B cell (primary cell): ENCODE measurements at regions not wholly inside any gene's neighbourhood (a gene's known extent, or its start where the extent isn't known, plus 50 kb on each side); places are given as distances from the start of the nearest gene placed in this dataset.

Experiments used
- ATAC-seq: fragments of 200-7000 bp; cut with Tn5 transposase; one replicate; pipeline ENCODE4 v1.10.0; 2021; ENCODE audit warnings: low read depth, mild to moderate bottlenecking, moderate number of reproducible peaks, moderate library complexity
- CTCF ChIA-PET: fragments of 350-600 bp; sonication (Branson Sonifier 250); formaldehyde crosslinking; loops from one replicate; lab custom pipeline; 2021; ENCODE audit warnings: antibody characterized with exemption, inconsistent platforms; lab: Charles Lee
- POLR2A ChIA-PET: fragments of 350-600 bp; sonication (Branson Sonifier 250); formaldehyde crosslinking; loops from one replicate; lab custom pipeline; 2021; ENCODE audit warnings: antibody characterized with exemption; lab: Charles Lee
- DNase-seq: peaks from one replicate; pipeline ENCODE4 v3.0.0; 2013
- H2AFZ ChIP-seq: 2 replicates; pipeline ENCODE4 v1.6.1; 2012; ENCODE audit warnings: mild to moderate bottlenecking, low read depth, low read length; ENCODE audit not compliant: insufficient read depth, poor library complexity, severe bottlenecking
- H3K27ac ChIP-seq, 2 donors: 1 replicate in 1 of 2; 2 replicates in 1 of 2; pipeline ENCODE4 v1.5.1; 2012 to 2013; ENCODE audit warnings: low read length in 2 of 2, mild to moderate bottlenecking in 2 of 2, moderate library complexity in 1 of 2
- H3K27me3 ChIP-seq, 4 experiments: fragments of 200-600 bp in 1 of 4; sonication (generic) in 1 of 4; replicated peaks in 1 of 4; 1 replicate in 2 of 4; 2 replicates in 2 of 4; pipeline versions ENCODE4 v1.6.1 to v1.7.0; 2013 to 2016; ENCODE audit warnings: low read length in 3 of 4, mild to moderate bottlenecking in 2 of 4, mixed read lengths in 1 of 4, moderate library complexity in 1 of 4; ENCODE audit not compliant: insufficient read depth in 4 of 4, control insufficient read depth in 3 of 4; ENCODE audit errors: control extremely low read depth in 1 of 4
- H3K36me3 ChIP-seq, 2 experiments: replicated peaks in 1 of 2; 1 replicate in 1 of 2; 2 replicates in 1 of 2; pipeline versions ENCODE4 v1.6.1 to v1.7.1; 2013; ENCODE audit warnings: low read length in 1 of 2; ENCODE audit not compliant: insufficient read depth in 2 of 2, control insufficient read depth in 1 of 2; ENCODE audit errors: control extremely low read depth in 1 of 2, extremely low read depth in 1 of 2
- H3K4me1 ChIP-seq, 2 donors: fragments of 200-600 bp in 1 of 2; sonication (generic) in 1 of 2; 1 replicate in 1 of 2; 2 replicates in 1 of 2; pipeline versions ENCODE4 v1.5.1 to v1.6.1; 2013 to 2017; ENCODE audit warnings: low read length in 2 of 2; ENCODE audit not compliant: control insufficient read depth in 2 of 2, insufficient read depth in 2 of 2
- H3K4me2 ChIP-seq: replicated peaks from 2 replicates; pipeline ENCODE3; 2012; ENCODE audit warnings: mild to moderate bottlenecking, low read depth, low read length; ENCODE audit not compliant: poor library complexity, severe bottlenecking
- H3K4me3 ChIP-seq, 5 experiments: fragments of 200-600 bp in 1 of 5; sonication (generic) in 1 of 5; 1 replicate in 3 of 5; 2 replicates in 2 of 5; pipeline versions ENCODE4 v1.5.1 to v1.7.0; 2011 to 2016; ENCODE audit warnings: low read length in 4 of 5, mild to moderate bottlenecking in 4 of 5, low read depth in 2 of 5, control low read depth in 1 of 5, moderate library complexity in 1 of 5; ENCODE audit not compliant: insufficient read depth in 1 of 5; ENCODE audit errors: control extremely low read depth in 1 of 5, extremely low read depth in 1 of 5
- H3K79me2 ChIP-seq: fragments of 200-600 bp; sonication (generic); one replicate; pipeline ENCODE4 v1.6.0; 2016; ENCODE audit warnings: low read length; ENCODE audit not compliant: control insufficient read depth, insufficient read depth
- H3K9ac ChIP-seq: fragments of 200-600 bp; sonication (generic); 2 replicates; pipeline ENCODE4 v1.6.1; 2017; ENCODE audit warnings: mild to moderate bottlenecking, low read length, moderate library complexity
- H3K9me3 ChIP-seq, 3 donors: one replicate each; pipeline versions ENCODE4 v1.6.1 to v1.7.1; 2013; ENCODE audit warnings: low read length in 2 of 3; ENCODE audit not compliant: control insufficient read depth in 2 of 3, insufficient read depth in 1 of 3; ENCODE audit errors: control extremely low read depth in 1 of 3
- H4K20me1 ChIP-seq: 2 replicates; pipeline ENCODE4 v1.6.0; 2012; ENCODE audit warnings: mild to moderate bottlenecking, low read length; ENCODE audit not compliant: insufficient read depth, control insufficient read depth, poor library complexity, severe bottlenecking
- H3K27ac Mint-ChIP-seq: one replicate; pipeline ENCODE4 v1.8.0; 2021; ENCODE audit warnings: mixed read lengths
- H3K27me3 Mint-ChIP-seq: one replicate; pipeline ENCODE4 v1.8.0; 2021; ENCODE audit warnings: mixed read lengths
- H3K4me1 Mint-ChIP-seq: one replicate; pipeline ENCODE4 v1.8.0; 2021; ENCODE audit warnings: mixed read lengths
- H3K4me3 Mint-ChIP-seq: one replicate; pipeline ENCODE4 v1.8.0; 2021; ENCODE audit warnings: mixed read lengths
- H3K9me3 Mint-ChIP-seq: one replicate; pipeline ENCODE4 v1.8.0; 2022; ENCODE audit warnings: mixed read lengths; ENCODE audit not compliant: insufficient read depth
- EZH2 ChIP-seq: IDR thresholded peaks from 2 replicates; pipeline ENCODE4 v1.6.1; 2012; ENCODE audit warnings: borderline replicate concordance, low read depth, mild to moderate bottlenecking, moderate library complexity, low read length; ENCODE audit not compliant: insufficient read depth, poor library complexity, severe bottlenecking
- WGBS: methylation state at CpG from one replicate; pipeline ENCODE4 v1.1.5; 2013; ENCODE audit warnings: missing lambda C conversion rate; ENCODE audit not compliant: insufficient coverage; 5-methylcytosine and 5-hydroxymethylcytosine counted together
- intact Hi-C: fragments of 100-400 bp; cut with micrococcal nuclease; formaldehyde crosslinking; loops from one replicate; pipeline ENCODE4 v1.10.0; 2022
- TF ChIP-seq, protein P1 (sequence below): fragments of 200-600 bp; IDR thresholded peaks from one replicate; pipeline ENCODE4 v1.8.0; 2022; ENCODE audit warnings: antibody characterized with exemption, mild to moderate bottlenecking

- Histone ChIP-seq H2AFZ (no peak overlapping the region), H3K27me3 (peaks cover 0 to 5% (median 2%) of the 10 kb centered on the region in 4 experiments), H3K4me1 (no peaks in the 10 kb centered on the region), H3K9me3 (peaks cover 1 to 4% (median 2%) of the 10 kb centered on the region in 3 donors), H4K20me1 (no peaks in the 10 kb centered on the region), H3K4me3 (no peak overlapping the region), H3K36me3 (no peaks in the 10 kb centered on the region), H3K4me2 (no peak overlapping the region), H3K27ac (no peak overlapping the region), H3K9ac (no peak overlapping the region), H3K79me2 (no peaks in the 10 kb centered on the region)
- TF ChIP-seq, protein P1, sequence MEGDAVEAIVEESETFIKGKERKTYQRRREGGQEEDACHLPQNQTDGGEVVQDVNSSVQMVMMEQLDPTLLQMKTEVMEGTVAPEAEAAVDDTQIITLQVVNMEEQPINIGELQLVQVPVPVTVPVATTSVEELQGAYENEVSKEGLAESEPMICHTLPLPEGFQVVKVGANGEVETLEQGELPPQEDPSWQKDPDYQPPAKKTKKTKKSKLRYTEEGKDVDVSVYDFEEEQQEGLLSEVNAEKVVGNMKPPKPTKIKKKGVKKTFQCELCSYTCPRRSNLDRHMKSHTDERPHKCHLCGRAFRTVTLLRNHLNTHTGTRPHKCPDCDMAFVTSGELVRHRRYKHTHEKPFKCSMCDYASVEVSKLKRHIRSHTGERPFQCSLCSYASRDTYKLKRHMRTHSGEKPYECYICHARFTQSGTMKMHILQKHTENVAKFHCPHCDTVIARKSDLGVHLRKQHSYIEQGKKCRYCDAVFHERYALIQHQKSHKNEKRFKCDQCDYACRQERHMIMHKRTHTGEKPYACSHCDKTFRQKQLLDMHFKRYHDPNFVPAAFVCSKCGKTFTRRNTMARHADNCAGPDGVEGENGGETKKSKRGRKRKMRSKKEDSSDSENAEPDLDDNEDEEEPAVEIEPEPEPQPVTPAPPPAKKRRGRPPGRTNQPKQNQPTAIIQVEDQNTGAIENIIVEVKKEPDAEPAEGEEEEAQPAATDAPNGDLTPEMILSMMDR: no peak
- TF ChIP-seq EZH2: no peak
- intact Hi-C loops: no loop called here
- CTCF ChIA-PET: no interaction called here
- DNase-seq (no peak), ATAC-seq (no peak)
- Mint-ChIP-seq H3K4me1 (no peaks in the 10 kb centered on the region), H3K9me3 (peaks cover 5% of the 10 kb centered on the region), H3K27me3 (peaks cover 32% of the 10 kb centered on the region), H3K27ac (no peak overlapping the region), H3K4me3 (no peak overlapping the region)
- no CpG with 5 or more reads among the region's 1 CpG for WGBS
- POLR2A ChIA-PET: no interaction called here
These were observed 233.7 kb downstream of the SMARCA2 start for GRCh38 chr9:2248768-2249265.

DNA sequence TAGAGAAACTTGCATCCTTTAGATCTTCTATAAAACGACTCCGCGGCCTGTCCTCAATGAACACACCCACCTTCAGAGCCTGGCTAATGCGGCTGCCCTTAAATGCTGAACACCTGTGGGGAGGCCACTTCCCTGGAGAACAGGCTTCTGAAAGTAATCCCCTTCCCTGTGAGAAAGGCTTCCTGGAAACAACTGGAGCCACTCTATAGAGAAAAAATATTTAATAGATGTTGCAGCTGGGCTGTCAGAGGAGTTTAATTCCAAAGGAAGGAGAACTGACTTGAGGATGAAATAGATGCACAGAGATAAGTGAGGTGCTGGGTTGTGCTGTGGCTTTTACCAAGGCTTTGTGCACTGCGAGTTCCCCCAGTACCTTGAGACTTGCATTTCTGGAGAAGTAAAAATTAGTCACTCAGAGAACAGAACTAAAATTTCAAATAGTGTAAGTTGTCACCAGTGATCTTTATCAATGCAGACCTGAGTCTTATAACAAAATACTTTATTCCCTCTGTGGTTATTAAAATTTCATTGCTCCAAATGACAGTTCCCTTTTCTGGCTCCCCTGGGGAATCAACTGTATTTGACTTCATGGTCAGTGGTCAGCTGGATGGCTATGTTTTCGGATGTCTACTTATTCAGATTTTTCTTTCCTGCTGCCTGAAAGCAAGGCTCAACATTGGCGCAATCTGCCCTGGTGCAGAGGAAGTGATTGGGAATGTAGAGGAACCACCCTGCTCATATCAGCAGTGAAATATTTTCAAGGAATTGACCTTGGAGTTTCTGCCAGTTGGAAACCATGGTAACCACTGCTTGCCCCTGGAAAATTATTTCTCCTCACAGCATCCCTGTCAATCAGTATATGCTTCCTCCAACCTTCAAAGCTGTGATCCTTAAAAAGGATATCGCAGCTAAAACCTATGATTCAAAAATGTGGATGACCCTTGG, 238.8 kb downstream of the SMARCA2 start:
- no peaks in the 10 kb centered on the region for H4K20me1 ChIP-seq
- H3K36me3 ChIP-seq: no peaks in the 10 kb centered on the region
- no peak overlapping the region for H3K27ac ChIP-seq
- intact Hi-C loops: no loop called here
- H3K27me3 Mint-ChIP-seq: peaks cover 23% of the 10 kb centered on the region
- DNase-seq: no peak
- peaks cover 0 to 4% (median 0%) of the 10 kb centered on the region in 3 donors for H3K9me3 ChIP-seq
- TF ChIP-seq EZH2: no peak
- TF ChIP-seq, protein P1: no peak
- peaks cover 11 to 12% of the 10 kb centered on the region in 2 donors for H3K4me1 ChIP-seq
- 59% methylated on average over 3 of the region's 8 CpGs for WGBS
- H3K79me2 ChIP-seq: no peaks in the 10 kb centered on the region
- H2AFZ ChIP-seq: no peak overlapping the region
- H3K4me2 ChIP-seq: no peak overlapping the region
- no peaks in the 10 kb centered on the region for H3K9me3 Mint-ChIP-seq
- H3K27me3 ChIP-seq: peaks cover 0 to 4% (median 0%) of the 10 kb centered on the region in 4 experiments
- no peak overlapping the region for H3K4me3 Mint-ChIP-seq
- no peak overlapping the region for H3K4me3 ChIP-seq
- POLR2A ChIA-PET: no interaction called here
- H3K4me1 Mint-ChIP-seq: peaks cover 11% of the 10 kb centered on the region
- H3K27ac Mint-ChIP-seq: no peak overlapping the region
- no peak for ATAC-seq
- no peak overlapping the region for H3K9ac ChIP-seq
- CTCF ChIA-PET: no interaction called here
